ENCODE measurements at regions not wholly inside any gene's neighbourhood (a gene's known extent, or its start where the extent isn't known, plus 50 kb on each side); places are given as distances from the start of the nearest gene placed in this dataset.

DNA sequence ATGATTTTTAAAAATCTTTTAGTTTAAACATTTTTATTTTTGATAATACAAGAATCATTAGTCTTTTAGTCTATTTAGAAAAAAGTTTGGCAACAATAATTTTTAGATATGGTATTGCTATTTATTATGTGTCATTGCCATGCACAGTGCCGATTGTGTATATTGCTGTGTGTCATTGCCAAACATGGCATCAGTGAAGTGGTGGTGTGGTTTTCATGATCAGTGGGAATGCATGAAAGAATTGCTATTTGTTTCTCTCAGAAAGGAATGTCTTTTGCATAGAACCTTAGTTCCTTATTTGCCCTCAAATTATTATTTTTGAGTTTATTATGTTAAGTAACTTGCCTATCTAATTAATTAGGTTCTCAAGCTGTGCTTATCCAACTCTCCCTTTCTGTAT is 397.5 kb upstream of the PDE3A start:
- no peak for DNase-seq (ENCODE audit: low read depth, low spot score)
- peaks cover 0 to 3% of the 10 kb centered on the region in 2 experiments; a peak in 2 of 4 replicates for H3K4me1 ChIP-seq (ENCODE audit: control insufficient read depth in 1 of 2, insufficient read depth in 2 of 2, low read length in 2 of 2)
- ChIA-PET CTCF (no interaction called here), RAD21 (ENCODE audit: low non-redundant PET in 1 of 2, low total read pairs in 2 of 2, uncharacterized antibody in 2 of 2, unreplicated experiment in 2 of 2) (no interaction called here), POLR2A (no interaction called here)
- no peaks in the 10 kb centered on the region for H3K9me3 ChIP-seq (ENCODE audit: control insufficient read depth in 1 of 2, insufficient read depth in 1 of 2, low read depth in 1 of 2, low read length in 2 of 2)
- intact Hi-C loops (cut with micrococcal nuclease): no loop called here
- H3K79me2 ChIP-seq (ENCODE audit: insufficient read depth, low read length): no peaks in the 10 kb centered on the region
- TF ChIP-seq SP1 (IDR thresholded peaks at IDR 0.05; ENCODE audit: low read depth): no peak
- TF ChIP-seq ELF1 (IDR thresholded peaks at IDR 0.05; ENCODE audit: borderline replicate concordance, low read depth): no peak
- no peak overlapping the region for H3K4me3 ChIP-seq (replicated peaks in 1 of 2; ENCODE audit: low read depth in 1 of 2, low read length in 2 of 2)
- BruUV-seq (replicated peaks): no TSS peak
- H3K27ac ChIP-seq (ENCODE audit: low read depth, low read length): no peak overlapping the region
- ATAC-seq: no peak
- H2AFZ ChIP-seq (ENCODE audit: low read depth, low read length, poor library complexity, severe bottlenecking): no peak overlapping the region
- H4K20me1 ChIP-seq (ENCODE audit: insufficient read depth): no peaks in the 10 kb centered on the region
- H3K9ac ChIP-seq (ENCODE audit: low read length): no peak overlapping the region
- no peaks in the 10 kb centered on the region for H3K36me3 ChIP-seq (ENCODE audit: control insufficient read depth in 1 of 2, insufficient read depth in 2 of 2, low read length in 2 of 2)
- H3K4me2 ChIP-seq (ENCODE audit: low read length): no peak overlapping the region
- H3K9me2 ChIP-seq (ENCODE audit: insufficient read depth): no peaks in the 10 kb centered on the region
- H3K27me3 ChIP-seq (ENCODE audit: insufficient read depth, low read length): no peaks in the 10 kb centered on the region

DNA sequence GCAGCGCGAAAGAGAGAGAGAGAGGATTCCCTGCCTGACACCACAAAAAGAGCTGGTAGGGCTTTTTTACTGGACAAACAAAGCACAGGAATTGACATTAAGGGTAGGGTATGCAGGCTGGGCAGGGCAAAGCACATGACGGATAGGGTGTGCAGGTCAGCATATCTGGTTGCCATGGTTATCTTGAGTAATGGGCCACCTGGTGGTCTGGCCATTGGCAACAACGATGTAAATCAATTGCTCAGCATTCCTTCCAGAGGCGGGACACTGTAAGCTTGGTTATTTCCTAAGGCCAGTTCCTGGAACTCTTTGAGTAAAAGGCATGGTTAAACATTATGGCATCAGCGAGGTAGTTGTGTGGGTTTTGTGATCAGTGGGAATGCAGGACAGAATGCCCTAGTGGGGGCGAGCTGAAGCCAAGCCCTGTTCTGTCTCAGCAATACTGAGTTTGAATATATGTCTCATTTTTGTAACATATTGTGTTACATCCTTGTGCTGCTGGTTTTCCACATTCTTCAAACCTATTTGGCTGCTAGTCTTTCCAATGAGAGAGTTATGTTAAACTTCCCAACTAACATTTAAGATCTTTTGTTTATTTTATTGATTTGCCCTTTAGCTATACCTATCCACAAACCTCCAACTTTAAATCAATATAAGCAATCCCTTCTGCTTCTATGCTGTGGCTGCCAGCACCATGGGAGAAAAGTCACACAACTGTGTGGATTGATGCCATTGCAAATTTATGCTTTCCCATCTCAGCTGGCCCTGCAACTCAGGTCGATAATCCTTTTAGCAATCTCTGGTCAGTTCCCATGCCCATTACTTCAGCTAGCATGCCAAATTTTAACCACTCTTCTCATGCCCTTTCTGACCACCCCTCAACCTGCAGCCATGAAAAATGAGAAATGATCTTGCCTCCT is 396.7 kb upstream of the PDE3A start:
- intact Hi-C loops (cut with micrococcal nuclease): no loop called here
- no peaks in the 10 kb centered on the region for H4K20me1 ChIP-seq (ENCODE audit: insufficient read depth)
- peaks cover 0 to 3% of the 10 kb centered on the region in 2 experiments; a peak in 2 of 4 replicates for H3K4me1 ChIP-seq (ENCODE audit: control insufficient read depth in 1 of 2, insufficient read depth in 2 of 2, low read length in 2 of 2)
- no peaks in the 10 kb centered on the region for H3K9me2 ChIP-seq (ENCODE audit: insufficient read depth)
- H3K9ac ChIP-seq (ENCODE audit: low read length): no peak overlapping the region
- no peak overlapping the region for H3K4me3 ChIP-seq (replicated peaks in 1 of 2; ENCODE audit: low read depth in 1 of 2, low read length in 2 of 2)
- H3K79me2 ChIP-seq (ENCODE audit: insufficient read depth, low read length): no peaks in the 10 kb centered on the region
- ChIA-PET RAD21 (ENCODE audit: low non-redundant PET in 1 of 2, low total read pairs in 2 of 2, uncharacterized antibody in 2 of 2, unreplicated experiment in 2 of 2) (no interaction called here), CTCF (no interaction called here), POLR2A (no interaction called here)
- BruUV-seq (replicated peaks): no TSS peak
- ATAC-seq (peak; percentile 25; the same call in 1 of the 2 replicates), DNase-seq (ENCODE audit: low read depth, low spot score) (peak; percentile 6)
- no peak overlapping the region for H3K27ac ChIP-seq (ENCODE audit: low read depth, low read length)
- no peak overlapping the region for H3K4me2 ChIP-seq (ENCODE audit: low read length)
- H3K36me3 ChIP-seq (ENCODE audit: control insufficient read depth in 1 of 2, insufficient read depth in 2 of 2, low read length in 2 of 2): no peaks in the 10 kb centered on the region
- no peaks in the 10 kb centered on the region for H3K27me3 ChIP-seq (ENCODE audit: insufficient read depth, low read length)
- no peak for TF ChIP-seq CEBPB (IDR thresholded peaks at IDR 0.05; ENCODE audit: low read depth)
- TF ChIP-seq, protein P1, sequence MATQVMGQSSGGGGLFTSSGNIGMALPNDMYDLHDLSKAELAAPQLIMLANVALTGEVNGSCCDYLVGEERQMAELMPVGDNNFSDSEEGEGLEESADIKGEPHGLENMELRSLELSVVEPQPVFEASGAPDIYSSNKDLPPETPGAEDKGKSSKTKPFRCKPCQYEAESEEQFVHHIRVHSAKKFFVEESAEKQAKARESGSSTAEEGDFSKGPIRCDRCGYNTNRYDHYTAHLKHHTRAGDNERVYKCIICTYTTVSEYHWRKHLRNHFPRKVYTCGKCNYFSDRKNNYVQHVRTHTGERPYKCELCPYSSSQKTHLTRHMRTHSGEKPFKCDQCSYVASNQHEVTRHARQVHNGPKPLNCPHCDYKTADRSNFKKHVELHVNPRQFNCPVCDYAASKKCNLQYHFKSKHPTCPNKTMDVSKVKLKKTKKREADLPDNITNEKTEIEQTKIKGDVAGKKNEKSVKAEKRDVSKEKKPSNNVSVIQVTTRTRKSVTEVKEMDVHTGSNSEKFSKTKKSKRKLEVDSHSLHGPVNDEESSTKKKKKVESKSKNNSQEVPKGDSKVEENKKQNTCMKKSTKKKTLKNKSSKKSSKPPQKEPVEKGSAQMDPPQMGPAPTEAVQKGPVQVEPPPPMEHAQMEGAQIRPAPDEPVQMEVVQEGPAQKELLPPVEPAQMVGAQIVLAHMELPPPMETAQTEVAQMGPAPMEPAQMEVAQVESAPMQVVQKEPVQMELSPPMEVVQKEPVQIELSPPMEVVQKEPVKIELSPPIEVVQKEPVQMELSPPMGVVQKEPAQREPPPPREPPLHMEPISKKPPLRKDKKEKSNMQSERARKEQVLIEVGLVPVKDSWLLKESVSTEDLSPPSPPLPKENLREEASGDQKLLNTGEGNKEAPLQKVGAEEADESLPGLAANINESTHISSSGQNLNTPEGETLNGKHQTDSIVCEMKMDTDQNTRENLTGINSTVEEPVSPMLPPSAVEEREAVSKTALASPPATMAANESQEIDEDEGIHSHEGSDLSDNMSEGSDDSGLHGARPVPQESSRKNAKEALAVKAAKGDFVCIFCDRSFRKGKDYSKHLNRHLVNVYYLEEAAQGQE (IDR thresholded peaks at IDR 0.05; ENCODE audit: low read depth): no peak
- TF ChIP-seq, protein P2, sequence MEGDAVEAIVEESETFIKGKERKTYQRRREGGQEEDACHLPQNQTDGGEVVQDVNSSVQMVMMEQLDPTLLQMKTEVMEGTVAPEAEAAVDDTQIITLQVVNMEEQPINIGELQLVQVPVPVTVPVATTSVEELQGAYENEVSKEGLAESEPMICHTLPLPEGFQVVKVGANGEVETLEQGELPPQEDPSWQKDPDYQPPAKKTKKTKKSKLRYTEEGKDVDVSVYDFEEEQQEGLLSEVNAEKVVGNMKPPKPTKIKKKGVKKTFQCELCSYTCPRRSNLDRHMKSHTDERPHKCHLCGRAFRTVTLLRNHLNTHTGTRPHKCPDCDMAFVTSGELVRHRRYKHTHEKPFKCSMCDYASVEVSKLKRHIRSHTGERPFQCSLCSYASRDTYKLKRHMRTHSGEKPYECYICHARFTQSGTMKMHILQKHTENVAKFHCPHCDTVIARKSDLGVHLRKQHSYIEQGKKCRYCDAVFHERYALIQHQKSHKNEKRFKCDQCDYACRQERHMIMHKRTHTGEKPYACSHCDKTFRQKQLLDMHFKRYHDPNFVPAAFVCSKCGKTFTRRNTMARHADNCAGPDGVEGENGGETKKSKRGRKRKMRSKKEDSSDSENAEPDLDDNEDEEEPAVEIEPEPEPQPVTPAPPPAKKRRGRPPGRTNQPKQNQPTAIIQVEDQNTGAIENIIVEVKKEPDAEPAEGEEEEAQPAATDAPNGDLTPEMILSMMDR (IDR thresholded peaks at IDR 0.05 in 2 of 3, conservative IDR thresholded peaks at IDR 0.05 in 1 of 3; ENCODE audit: borderline replicate concordance in 1 of 3, insufficient read depth in 1 of 3, low read depth in 2 of 3, low read length in 2 of 3): no peak
- TF ChIP-seq ELF1 (IDR thresholded peaks at IDR 0.05; ENCODE audit: borderline replicate concordance, low read depth): no peak
- TF ChIP-seq TCF7L2 (IDR thresholded peaks at IDR 0.05; ENCODE audit: borderline replicate concordance, extremely low read depth, insufficient read depth, insufficient read length): no peak
- no peaks in the 10 kb centered on the region for H3K9me3 ChIP-seq (ENCODE audit: control insufficient read depth in 1 of 2, insufficient read depth in 1 of 2, low read depth in 1 of 2, low read length in 2 of 2)
- H2AFZ ChIP-seq (ENCODE audit: low read depth, low read length, poor library complexity, severe bottlenecking): no peak overlapping the region
